GM23338 (cell line): ENCODE measurements at regions not wholly inside any gene's neighbourhood (a gene's known extent, or its start where the extent isn't known, plus 50 kb on each side); places are given as distances from the start of the nearest gene placed in this dataset.

Experiments
- CREB1 ChIP-seq: fragments of 250-450 bp; sonication (Bioruptor Pico); IDR thresholded peaks from 2 replicates; pipeline ENCODE4 v1.5.0; 2020; ENCODE audit warnings: low read depth, mild to moderate bottlenecking, moderate library complexity
- EZH2phosphoT487 ChIP-seq: fragments of 200-600 bp; sonication (generic); IDR thresholded peaks from one replicate; pipeline ENCODE4 v1.8.1; 2018; ENCODE audit warnings: antibody characterized with exemption; ENCODE audit not compliant: unreplicated experiment
- POLR2AphosphoS5 ChIP-seq: IDR thresholded peaks from 2 replicates; pipeline ENCODE4 v1.6.1; 2016; ENCODE audit warnings: antibody characterized with exemption, low read depth
- TF ChIP-seq, protein P1 (sequence below), 2 experiments: fragments of 200-600 bp in 1 of 2; sonication (generic) in 1 of 2; conservative IDR thresholded peaks; 2 replicates each; pipeline versions ENCODE4 v1.5.1 to v1.6.1; 2016 to 2017; ENCODE audit warnings: antibody characterized with exemption in 2 of 2, low read depth in 2 of 2, mild to moderate bottlenecking in 2 of 2, moderate library complexity in 1 of 2

DNA sequence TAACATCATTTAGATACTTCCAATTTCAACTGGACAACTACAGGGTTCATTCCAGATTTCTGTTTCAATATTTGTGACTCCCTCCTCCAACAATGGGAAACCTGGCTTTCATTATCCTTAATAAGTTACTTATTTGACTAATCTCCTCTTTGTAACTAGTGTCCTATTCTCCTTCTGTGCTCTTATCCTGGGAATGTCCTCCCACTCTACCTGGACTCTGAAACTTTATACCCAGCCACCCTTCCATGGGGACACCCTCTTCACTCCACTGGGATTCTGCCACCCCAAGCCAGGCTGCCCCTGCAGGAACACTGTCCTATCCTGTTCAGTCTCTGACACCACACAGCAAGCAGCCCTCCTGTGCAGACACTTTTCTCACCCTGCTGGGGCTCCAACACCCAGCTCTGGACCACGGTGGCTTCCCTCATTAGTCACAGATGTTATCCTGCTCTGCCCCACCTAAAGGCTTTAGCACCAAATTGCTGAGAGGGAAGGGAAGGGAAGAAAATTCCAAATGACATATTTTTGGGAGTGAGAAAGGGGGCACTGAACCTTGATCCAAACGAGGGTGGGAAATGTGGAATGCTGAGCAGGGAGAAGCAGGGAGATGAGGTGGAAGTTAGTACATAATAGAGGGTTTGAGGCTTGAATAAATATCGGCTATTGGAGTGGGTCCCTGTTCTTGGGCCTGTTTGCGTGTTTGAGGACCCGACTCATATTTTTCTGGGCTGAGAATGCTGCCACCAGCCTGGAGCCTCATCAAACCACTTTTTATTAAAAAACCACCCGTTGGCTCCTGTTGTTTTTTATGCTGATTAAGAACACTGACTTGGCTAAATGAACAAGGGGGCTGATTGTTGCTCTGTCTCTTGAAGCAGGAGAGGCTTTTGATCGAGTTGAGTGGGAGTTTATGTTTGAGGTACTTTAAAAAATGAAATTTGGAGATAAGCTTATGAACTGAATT, 54.0 kb upstream of the AKIRIN2 start:
- TF ChIP-seq CREB1 (CRISPR knock-in tag) (no peak), EZH2phosphoT487 (no peak), POLR2AphosphoS5 (no peak)
- TF ChIP-seq, protein P1, sequence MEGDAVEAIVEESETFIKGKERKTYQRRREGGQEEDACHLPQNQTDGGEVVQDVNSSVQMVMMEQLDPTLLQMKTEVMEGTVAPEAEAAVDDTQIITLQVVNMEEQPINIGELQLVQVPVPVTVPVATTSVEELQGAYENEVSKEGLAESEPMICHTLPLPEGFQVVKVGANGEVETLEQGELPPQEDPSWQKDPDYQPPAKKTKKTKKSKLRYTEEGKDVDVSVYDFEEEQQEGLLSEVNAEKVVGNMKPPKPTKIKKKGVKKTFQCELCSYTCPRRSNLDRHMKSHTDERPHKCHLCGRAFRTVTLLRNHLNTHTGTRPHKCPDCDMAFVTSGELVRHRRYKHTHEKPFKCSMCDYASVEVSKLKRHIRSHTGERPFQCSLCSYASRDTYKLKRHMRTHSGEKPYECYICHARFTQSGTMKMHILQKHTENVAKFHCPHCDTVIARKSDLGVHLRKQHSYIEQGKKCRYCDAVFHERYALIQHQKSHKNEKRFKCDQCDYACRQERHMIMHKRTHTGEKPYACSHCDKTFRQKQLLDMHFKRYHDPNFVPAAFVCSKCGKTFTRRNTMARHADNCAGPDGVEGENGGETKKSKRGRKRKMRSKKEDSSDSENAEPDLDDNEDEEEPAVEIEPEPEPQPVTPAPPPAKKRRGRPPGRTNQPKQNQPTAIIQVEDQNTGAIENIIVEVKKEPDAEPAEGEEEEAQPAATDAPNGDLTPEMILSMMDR (conservative IDR thresholded peaks at IDR 0.05; ENCODE audit: low read depth in 2 of 2), result no peak
